ENCODE measurements at regions not wholly inside any gene's neighbourhood (a gene's known extent, or its start where the extent isn't known, plus 50 kb on each side); places are given as distances from the start of the nearest gene placed in this dataset.
"Not testable (repeated sequence)": the region's sequence is repeated elsewhere in the genome, so short reads cannot be mapped to it uniquely, and the experiment has no call there.

- no peak overlapping the region for H3K27ac ChIP-seq
- H3K4me1 ChIP-seq (ENCODE audit: control insufficient read depth in 1 of 2, insufficient read depth in 1 of 2, low read depth in 1 of 2, low read length in 1 of 2), result no peaks in the 10 kb centered on the region
- H3K9me3 ChIP-seq, result no peaks in the 10 kb centered on the region
- no peak overlapping the region for H3K4me3 ChIP-seq (ENCODE audit: low read depth in 1 of 2, low read length in 1 of 2)
- H3K36me3 ChIP-seq, result no peaks in the 10 kb centered on the region
- no peak for TF ChIP-seq CTCF (IDR thresholded peaks at IDR 0.05)
- no peaks in the 10 kb centered on the region for H3K27me3 ChIP-seq
Observed at GRCh38 chr12:105676694-105677093, 346.2 kb downstream of the C12orf75 start.

DNA sequence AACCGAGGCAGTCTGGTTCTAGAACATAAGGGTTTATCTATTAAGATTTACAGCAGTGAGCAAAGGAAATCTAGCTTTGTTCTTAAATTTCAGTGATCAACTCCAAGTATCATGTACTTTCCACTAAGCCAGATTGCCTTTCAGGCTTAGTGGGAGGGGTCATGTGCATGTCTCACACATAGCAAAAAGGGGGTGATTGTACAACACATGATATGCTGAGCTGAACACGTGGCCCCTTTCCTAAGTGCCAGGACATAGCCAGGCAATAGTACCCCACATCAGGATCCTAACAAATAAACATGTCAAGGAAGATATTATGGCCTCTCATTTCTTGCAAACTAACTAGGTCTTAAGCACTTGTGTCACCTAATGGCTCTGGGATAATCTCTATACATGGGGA, 347.2 kb downstream of the C12orf75 start:
- H3K27ac ChIP-seq, result no peak overlapping the region
- TF ChIP-seq CTCF (IDR thresholded peaks at IDR 0.05), result no peak
- no peaks in the 10 kb centered on the region for H3K9me3 ChIP-seq
- no peak overlapping the region for H3K4me3 ChIP-seq (ENCODE audit: low read depth in 1 of 2, low read length in 1 of 2)
- no peaks in the 10 kb centered on the region for H3K27me3 ChIP-seq
- H3K36me3 ChIP-seq, result no peaks in the 10 kb centered on the region
- no peaks in the 10 kb centered on the region for H3K4me1 ChIP-seq (ENCODE audit: control insufficient read depth in 1 of 2, insufficient read depth in 1 of 2, low read depth in 1 of 2, low read length in 1 of 2)

- H3K27ac ChIP-seq, result no peak overlapping the region
- no peaks in the 10 kb centered on the region for H3K4me1 ChIP-seq (ENCODE audit: control insufficient read depth in 1 of 2, insufficient read depth in 1 of 2, low read depth in 1 of 2, low read length in 1 of 2)
- TF ChIP-seq CTCF (IDR thresholded peaks at IDR 0.05), result no peak
- no peaks in the 10 kb centered on the region for H3K27me3 ChIP-seq
- no peaks in the 10 kb centered on the region for H3K9me3 ChIP-seq
- no peak overlapping the region for H3K4me3 ChIP-seq (ENCODE audit: low read depth in 1 of 2, low read length in 1 of 2)
- no peaks in the 10 kb centered on the region for H3K36me3 ChIP-seq
Observed at GRCh38 chr12:105679982-105680381, 349.5 kb downstream of the C12orf75 start.

DNA sequence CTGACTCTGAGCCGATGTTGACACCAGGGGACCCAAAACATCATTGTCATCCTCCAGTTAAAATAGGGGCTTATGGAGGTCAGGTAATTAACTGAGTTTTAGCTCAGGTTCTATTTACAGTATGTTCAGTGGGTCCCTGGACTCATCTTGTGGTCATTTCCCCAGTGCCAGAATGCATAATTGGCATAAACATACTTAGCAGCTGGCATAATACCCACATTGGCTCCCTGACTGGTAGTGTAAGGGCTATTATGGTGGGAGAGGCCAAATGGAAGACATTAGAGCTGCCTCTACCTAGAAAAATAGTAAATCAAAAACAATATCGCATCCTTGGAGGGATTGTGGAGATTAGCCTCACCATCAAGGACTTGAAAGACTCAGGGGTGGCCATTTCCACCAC, 350.9 kb downstream of the C12orf75 start:
- no peak for TF ChIP-seq CTCF (IDR thresholded peaks at IDR 0.05)
- Histone ChIP-seq H3K27me3 (no peaks in the 10 kb centered on the region), H3K4me1 (ENCODE audit: control insufficient read depth in 1 of 2, insufficient read depth in 1 of 2, low read depth in 1 of 2, low read length in 1 of 2) (no peaks in the 10 kb centered on the region), H3K27ac (no peak overlapping the region), H3K9me3 (no peaks in the 10 kb centered on the region), H3K36me3 (no peaks in the 10 kb centered on the region), H3K4me3 (ENCODE audit: low read depth in 1 of 2, low read length in 1 of 2) (no peak overlapping the region)

GRCh38 chr12:105682821-105683220, 352.3 kb downstream of the C12orf75 start:
- not testable (repeated sequence) for H3K36me3 ChIP-seq; H3K4me1 ChIP-seq (ENCODE audit: control insufficient read depth in 1 of 2, insufficient read depth in 1 of 2, low read depth in 1 of 2, low read length in 1 of 2); H3K4me3 ChIP-seq (ENCODE audit: low read depth in 1 of 2, low read length in 1 of 2); H3K27me3 ChIP-seq; H3K9me3 ChIP-seq; H3K27ac ChIP-seq

GRCh38 chr12:105683836-105684235, 353.3 kb downstream of the C12orf75 start:
- H3K4me1 ChIP-seq (ENCODE audit: control insufficient read depth in 1 of 2, insufficient read depth in 1 of 2, low read depth in 1 of 2, low read length in 1 of 2); H3K27me3 ChIP-seq; H3K27ac ChIP-seq; H3K36me3 ChIP-seq; H3K4me3 ChIP-seq (ENCODE audit: low read depth in 1 of 2, low read length in 1 of 2); H3K9me3 ChIP-seq: not testable (repeated sequence)

DNA sequence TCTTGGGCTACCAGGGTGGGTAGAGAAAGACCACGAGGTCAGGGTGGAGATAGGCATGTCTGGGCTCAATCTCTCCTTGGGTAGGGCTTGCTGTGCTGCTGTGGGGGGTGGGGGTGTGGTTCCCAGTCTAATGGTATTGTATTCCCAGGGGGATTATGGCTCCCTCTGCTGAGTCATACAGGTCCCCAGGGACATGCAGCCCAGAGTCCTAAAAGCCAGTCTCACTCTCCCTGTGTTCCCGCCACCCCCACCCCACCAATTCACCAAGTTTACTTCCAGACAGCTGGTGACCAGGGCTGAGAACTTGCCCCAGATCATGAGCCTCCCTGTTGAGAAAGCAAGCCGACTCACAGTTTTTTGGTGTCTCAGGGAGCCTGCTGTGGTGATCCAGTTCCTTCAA, 367.6 kb downstream of the C12orf75 start:
- Histone ChIP-seq H3K9me3 (no peaks in the 10 kb centered on the region), H3K27ac (no peak overlapping the region), H3K36me3 (no peaks in the 10 kb centered on the region), H3K4me3 (ENCODE audit: low read depth in 1 of 2, low read length in 1 of 2) (no peak overlapping the region), H3K4me1 (ENCODE audit: control insufficient read depth in 1 of 2, insufficient read depth in 1 of 2, low read depth in 1 of 2, low read length in 1 of 2) (no peaks in the 10 kb centered on the region), H3K27me3 (no peaks in the 10 kb centered on the region)
- no peak for TF ChIP-seq CTCF (IDR thresholded peaks at IDR 0.05)

All from neutrophil (primary cell).